Loucy (cell line): ENCODE measurements at regions not wholly inside any gene's neighbourhood (a gene's known extent, or its start where the extent isn't known, plus 50 kb on each side); places are given as distances from the start of the nearest gene placed in this dataset.

Experiments used
- H2AFZ ChIP-seq: fragments of 200-600 bp; sonication (generic); 2 replicates; pipeline ENCODE4 v1.6.0; 2016; ENCODE audit warnings: antibody characterized with exemption, mild to moderate bottlenecking, low read length, moderate library complexity
- H3F3A ChIP-seq: fragments of 200-600 bp; 2 replicates; pipeline ENCODE4 v1.6.0; 2016; ENCODE audit warnings: antibody characterized with exemption, low read depth, mild to moderate bottlenecking
- H3K27me3 ChIP-seq: fragments of 200-600 bp; sonication (generic); 2 replicates; pipeline ENCODE4 v1.6.1; 2014; ENCODE audit warnings: low read length, mild to moderate bottlenecking; ENCODE audit not compliant: insufficient read depth, poor library complexity, severe bottlenecking
- H3K36me3 ChIP-seq: fragments of 200-600 bp; sonication (generic); 2 replicates; pipeline ENCODE4 v1.6.1; 2016; ENCODE audit warnings: low read length; ENCODE audit not compliant: insufficient read depth
- H3K4me1 ChIP-seq: fragments of 200-600 bp; sonication (generic); 2 replicates; pipeline ENCODE4 v1.5.1; 2014; ENCODE audit warnings: low read length, mild to moderate bottlenecking; ENCODE audit not compliant: insufficient read depth, poor library complexity, severe bottlenecking
- H3K4me2 ChIP-seq: fragments of 200-600 bp; sonication (generic); 2 replicates; pipeline ENCODE4 v1.6.0; 2014; ENCODE audit warnings: antibody characterized with exemption, low read length, low read depth, mild to moderate bottlenecking; ENCODE audit not compliant: poor library complexity, severe bottlenecking
- H3K4me3 ChIP-seq: fragments of 200-600 bp; sonication (generic); 2 replicates; pipeline ENCODE4 v1.5.1; 2014; ENCODE audit warnings: low read length, mild to moderate bottlenecking, mixed read lengths; ENCODE audit not compliant: poor library complexity, severe bottlenecking
- H3K79me2 ChIP-seq: fragments of 200-600 bp; sonication (generic); 2 replicates; pipeline ENCODE4 v1.6.1; 2014; ENCODE audit warnings: low read length; ENCODE audit not compliant: insufficient read depth
- H3K9ac ChIP-seq: fragments of 200-600 bp; sonication (generic); 2 replicates; pipeline ENCODE4 v1.6.0; 2014; ENCODE audit warnings: mild to moderate bottlenecking, low read depth, low read length, moderate library complexity; ENCODE audit not compliant: poor library complexity, severe bottlenecking
- H3K9me2 ChIP-seq: fragments of 200-600 bp; sonication (generic); replicated peaks from 2 replicates; pipeline ENCODE4 v1.6.1; 2016; ENCODE audit warnings: low read depth, low read length, mixed read lengths
- H3K9me3 ChIP-seq: fragments of 200-600 bp; sonication (generic); 2 replicates; pipeline ENCODE4 v1.6.1; 2014; ENCODE audit warnings: mild to moderate bottlenecking, antibody characterized with exemption, low read length, low read depth; ENCODE audit not compliant: insufficient read depth
- H4K20me1 ChIP-seq: fragments of 200-600 bp; sonication (generic); 2 replicates; pipeline ENCODE4 v1.6.0; 2014; ENCODE audit warnings: antibody characterized with exemption, low read length, mild to moderate bottlenecking; ENCODE audit not compliant: insufficient read depth, poor library complexity, severe bottlenecking
- CTCF ChIP-seq: fragments of 200-600 bp; sonication (generic); conservative IDR thresholded peaks from 2 replicates; pipeline ENCODE4 v1.5.1; 2014; ENCODE audit warnings: mild to moderate bottlenecking, antibody characterized with exemption, low read length
- EZH2phosphoT487 ChIP-seq: fragments of 200-600 bp; IDR thresholded peaks from 2 replicates; pipeline ENCODE4 v1.6.1; 2018; ENCODE audit warnings: antibody characterized with exemption, mild to moderate bottlenecking, moderate library complexity, borderline replicate concordance

GRCh38 chr2:49582946-49583345 lies 428.6 kb upstream of the FSHR start:
- Histone ChIP-seq H3K9me3 (no peaks in the 10 kb centered on the region), H3K4me2 (no peak overlapping the region), H3K4me1 (no peaks in the 10 kb centered on the region), H3K79me2 (no peaks in the 10 kb centered on the region), H3K9ac (no peak overlapping the region), H3K27me3 (no peaks in the 10 kb centered on the region), H3K9me2 (no peaks in the 10 kb centered on the region), H4K20me1 (no peaks in the 10 kb centered on the region), H3K4me3 (no peak overlapping the region), H3K36me3 (no peaks in the 10 kb centered on the region), H3F3A (no peaks in the 10 kb centered on the region), H2AFZ (no peak overlapping the region)
- TF ChIP-seq EZH2phosphoT487 (no peak), CTCF (no peak)

GRCh38 chr2:49577041-49577440 lies 422.7 kb upstream of the FSHR start:
- no peak overlapping the region for H3K4me3 ChIP-seq
- H3K27me3 ChIP-seq, result no peaks in the 10 kb centered on the region
- H4K20me1 ChIP-seq, result no peaks in the 10 kb centered on the region
- H3K4me2 ChIP-seq, result no peak overlapping the region
- no peak overlapping the region for H3K9ac ChIP-seq
- no peaks in the 10 kb centered on the region for H3K4me1 ChIP-seq
- no peak overlapping the region for H2AFZ ChIP-seq
- TF ChIP-seq EZH2phosphoT487 (no peak), CTCF (no peak)
- no peaks in the 10 kb centered on the region for H3F3A ChIP-seq
- no peaks in the 10 kb centered on the region for H3K9me2 ChIP-seq
- H3K9me3 ChIP-seq, result no peaks in the 10 kb centered on the region
- H3K79me2 ChIP-seq, result no peaks in the 10 kb centered on the region
- H3K36me3 ChIP-seq, result no peaks in the 10 kb centered on the region

- H3K9me3 ChIP-seq, result no peaks in the 10 kb centered on the region
- H3K4me1 ChIP-seq, result no peaks in the 10 kb centered on the region
- H3K4me3 ChIP-seq, result no peak overlapping the region
- H3K9ac ChIP-seq, result no peak overlapping the region
- H4K20me1 ChIP-seq, result no peaks in the 10 kb centered on the region
- H3K4me2 ChIP-seq, result no peak overlapping the region
- no peak for TF ChIP-seq EZH2phosphoT487
- no peak for TF ChIP-seq CTCF
- no peaks in the 10 kb centered on the region for H3K36me3 ChIP-seq
- no peaks in the 10 kb centered on the region for H3K27me3 ChIP-seq
- H2AFZ ChIP-seq, result no peak overlapping the region
- H3F3A ChIP-seq, result no peaks in the 10 kb centered on the region
- H3K9me2 ChIP-seq, result no peaks in the 10 kb centered on the region
- no peaks in the 10 kb centered on the region for H3K79me2 ChIP-seq
Observed at GRCh38 chr2:49569176-49569575, 414.9 kb upstream of the FSHR start.
